Activated CD8-positive, alpha-beta memory T cell treated with anti-CD3 and anti-CD28 coated beads for 36 hours (primary cell): ENCODE measurements at regions not wholly inside any gene's neighbourhood (a gene's known extent, or its start where the extent isn't known, plus 50 kb on each side); places are given as distances from the start of the nearest gene placed in this dataset.
"Not testable (repeated sequence)": the region's sequence is repeated elsewhere in the genome, so short reads cannot be mapped to it uniquely, and the experiment has no call there.

Source experiments
- CTCF ChIA-PET: fragments of 350-600 bp; sonication (Branson Sonifier 250); formaldehyde crosslinking; loops from one replicate; lab custom pipeline; 2021; ENCODE audit warnings: antibody characterized with exemption; lab: Charles Lee
- POLR2A ChIA-PET: fragments of 350-600 bp; sonication (Branson Sonifier 250); formaldehyde crosslinking; loops from one replicate; lab custom pipeline; 2021; ENCODE audit warnings: antibody characterized with exemption; lab: Charles Lee

DNA sequence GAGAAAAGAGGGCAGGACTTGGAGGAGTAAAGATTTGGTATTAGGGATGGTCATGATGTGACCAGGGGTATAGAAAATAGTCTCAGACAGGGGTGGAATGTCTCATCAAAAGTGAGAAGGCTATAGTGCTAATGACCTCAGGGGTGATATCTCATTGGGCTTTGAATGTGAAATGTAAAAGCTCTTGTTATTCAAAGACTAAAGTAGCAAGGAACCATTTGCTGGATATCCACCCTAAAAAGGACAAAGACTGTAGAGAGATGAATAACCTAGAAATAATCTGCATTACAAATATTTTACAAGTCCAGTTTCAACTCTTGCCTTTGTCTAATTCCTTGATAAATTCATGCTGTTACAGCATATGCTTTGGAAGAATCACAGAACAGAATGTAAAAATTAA, 224.4 kb downstream of the ICOS start:
- ChIA-PET CTCF (interaction anchor here (1.0 kb wide), 1 partner anchor 17 kb away, joined by 4 read pairs; no protein-coding TSS in a partner anchor), POLR2A (no interaction called here)

DNA sequence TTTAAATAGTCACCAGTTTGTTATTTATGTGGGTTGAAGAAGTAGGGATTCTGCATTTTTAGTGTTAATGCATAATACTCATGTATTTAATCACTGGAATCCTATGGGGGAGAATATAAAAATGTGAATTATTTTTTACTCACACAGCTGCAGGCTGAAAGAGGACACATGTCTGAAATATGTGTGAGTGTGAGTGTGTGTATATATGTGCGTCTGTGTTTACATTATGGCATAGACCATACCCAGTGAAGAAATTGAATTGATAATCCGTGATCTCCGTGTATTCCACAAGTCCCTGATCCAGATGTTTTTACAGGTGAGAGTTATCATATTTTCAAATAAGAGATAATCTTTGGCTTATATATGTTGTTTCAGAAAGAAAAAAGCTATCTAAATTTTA, 225.3 kb downstream of the ICOS start:
- ChIA-PET POLR2A (no interaction called here), CTCF (interaction anchor here (1.1 kb wide), 1 partner anchor 24 kb away, joined by 3 read pairs; no protein-coding TSS in a partner anchor)

DNA sequence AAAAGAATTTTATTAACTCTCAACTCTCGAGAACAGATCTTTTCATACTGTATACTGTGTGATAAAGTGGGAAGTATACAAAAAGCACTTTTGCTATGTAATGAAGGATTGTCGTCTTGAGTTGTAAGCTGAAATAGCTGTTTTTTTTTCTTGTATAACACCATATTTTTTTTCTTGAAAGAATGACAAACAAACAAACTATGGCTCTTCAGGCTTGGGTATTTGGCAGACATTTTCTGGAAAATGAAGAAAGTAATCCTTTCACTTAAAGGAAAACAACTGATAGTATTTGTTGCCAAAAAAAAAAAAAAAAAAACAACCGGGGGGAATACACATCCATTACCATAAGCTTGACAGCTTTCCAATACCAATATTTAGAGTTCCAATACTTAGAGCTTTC, 230.4 kb downstream of the ICOS start:
- ChIA-PET POLR2A (no interaction called here), CTCF (interaction anchor here (0.7 to 1.1 kb wide), 2 partner anchors 14 to 95 kb away, joined by 3 to 4 read pairs; no protein-coding TSS in a partner anchor)

DNA sequence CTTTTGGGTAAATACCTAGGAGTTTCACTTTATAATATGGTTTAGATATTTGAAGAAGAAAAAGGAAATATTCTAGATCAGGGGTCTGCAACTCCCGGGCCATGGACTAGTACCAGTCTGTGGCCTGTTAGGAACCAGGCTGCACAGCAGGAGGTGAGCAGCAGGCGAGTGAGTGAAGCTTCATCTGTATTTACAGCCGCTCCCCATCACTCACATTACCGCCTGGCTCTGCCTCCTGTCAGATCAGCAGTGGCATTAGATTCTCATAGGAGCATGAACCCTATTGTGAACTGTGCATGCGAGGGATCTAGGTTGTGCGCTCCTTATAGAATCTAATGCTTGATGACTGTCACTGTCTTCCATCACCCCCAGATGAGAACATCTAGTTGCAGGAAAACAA, 231.1 kb downstream of the ICOS start:
- POLR2A ChIA-PET: not testable (repeated sequence)
- CTCF ChIA-PET: interaction anchor here (0.6 to 1.1 kb wide), 3 partner anchors 13 to 1217 kb away, joined by 3 to 4 read pairs (median 3); no protein-coding TSS in a partner anchor

DNA sequence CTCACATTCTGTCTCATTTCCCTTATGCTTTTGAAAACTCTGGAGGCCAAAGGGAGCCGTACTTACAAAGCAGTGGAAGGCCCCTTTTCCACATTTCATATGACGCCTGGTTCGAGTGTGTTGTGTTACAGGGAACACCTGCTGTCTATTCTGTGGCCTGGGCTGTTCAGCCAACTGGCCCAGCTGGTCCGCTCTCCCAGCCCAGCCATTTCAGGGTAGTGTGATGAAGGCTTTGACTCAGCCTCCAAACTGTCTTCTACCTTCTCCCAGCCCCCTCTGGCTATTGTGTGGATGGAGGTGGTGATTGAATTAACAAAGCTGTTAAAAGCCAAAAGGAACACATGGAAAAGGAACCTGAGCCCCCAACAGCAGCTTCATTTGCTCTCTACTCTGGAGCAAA, 233.8 kb downstream of the ICOS start:
- ChIA-PET POLR2A (no interaction called here), CTCF (no interaction called here)

DNA sequence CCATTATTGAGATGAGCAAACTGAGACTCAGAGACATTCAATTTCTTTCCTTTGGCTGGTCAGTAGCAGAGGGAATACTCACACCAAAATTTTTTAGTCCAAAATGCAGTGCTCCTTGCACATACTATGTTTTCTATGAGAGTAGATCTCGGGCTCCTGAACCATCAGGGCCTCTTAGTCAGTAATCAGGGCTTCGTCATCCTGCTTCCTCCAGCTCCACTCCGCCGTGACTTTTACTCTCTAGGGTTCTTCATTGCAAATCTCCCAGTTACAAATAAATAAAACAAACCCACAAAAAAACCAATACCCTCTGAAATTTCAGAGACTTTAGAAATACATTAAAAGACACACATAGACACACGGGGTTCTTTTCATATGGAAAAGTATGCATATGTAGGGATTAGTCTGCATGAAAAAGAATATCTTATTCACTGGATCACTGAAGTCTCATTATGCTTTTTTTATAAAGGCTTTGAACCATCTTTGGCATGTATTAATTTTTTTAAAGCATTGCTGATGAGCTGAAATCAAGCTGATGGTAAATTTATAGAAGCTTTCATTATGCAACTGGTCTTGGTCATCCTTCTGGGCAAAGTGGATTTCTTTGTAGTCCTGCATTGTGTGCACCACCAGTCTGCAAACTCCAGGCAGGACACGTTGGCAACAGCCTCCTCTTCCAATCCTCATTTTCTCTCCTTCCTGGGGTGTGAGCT, 235.0 kb downstream of the ICOS start:
- ChIA-PET CTCF (no interaction called here), POLR2A (no interaction called here)

DNA sequence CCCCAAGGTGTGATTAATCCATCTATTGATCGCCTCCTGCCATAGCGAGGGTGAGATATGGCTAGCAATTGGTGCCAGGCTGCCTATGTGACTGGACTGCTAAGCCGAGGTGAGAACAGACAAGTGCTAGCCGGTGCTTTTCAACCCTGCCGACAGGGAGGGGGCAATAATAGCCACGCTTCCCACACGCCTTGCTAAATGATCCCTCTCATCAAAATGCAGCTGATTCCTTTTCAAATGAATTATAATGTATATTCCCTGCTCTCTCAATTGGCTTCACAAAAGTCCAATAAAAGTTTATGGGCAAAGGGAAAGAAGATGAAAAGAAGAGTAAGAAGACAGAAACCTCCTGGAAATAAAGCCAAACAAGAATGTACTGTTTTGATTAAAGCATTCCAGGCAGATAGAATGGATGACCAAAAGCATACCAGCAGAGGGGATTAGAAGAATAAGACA, 235.6 kb downstream of the ICOS start:
- ChIA-PET CTCF (no interaction called here), POLR2A (no interaction called here)

DNA sequence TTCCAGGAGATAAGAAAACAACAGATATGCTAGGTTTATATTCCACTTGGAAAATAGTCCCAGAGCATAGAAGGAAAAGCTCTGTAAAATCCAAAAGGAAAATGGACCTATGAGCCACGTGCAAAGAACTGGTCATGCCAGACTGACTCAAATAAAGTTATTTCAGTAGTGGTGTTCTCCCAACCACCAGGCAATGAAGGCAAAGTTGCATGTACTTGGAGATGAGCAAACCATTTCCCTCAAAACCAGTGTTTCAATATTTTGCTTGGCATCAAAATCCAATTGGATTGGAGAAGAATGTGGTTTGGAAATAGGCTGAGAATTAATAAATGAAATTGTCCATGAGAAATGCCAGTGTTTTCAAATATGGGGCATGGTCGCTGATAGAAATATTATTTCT, 237.5 kb downstream of the ICOS start:
- POLR2A ChIA-PET: no interaction called here
- CTCF ChIA-PET: no interaction called here

DNA sequence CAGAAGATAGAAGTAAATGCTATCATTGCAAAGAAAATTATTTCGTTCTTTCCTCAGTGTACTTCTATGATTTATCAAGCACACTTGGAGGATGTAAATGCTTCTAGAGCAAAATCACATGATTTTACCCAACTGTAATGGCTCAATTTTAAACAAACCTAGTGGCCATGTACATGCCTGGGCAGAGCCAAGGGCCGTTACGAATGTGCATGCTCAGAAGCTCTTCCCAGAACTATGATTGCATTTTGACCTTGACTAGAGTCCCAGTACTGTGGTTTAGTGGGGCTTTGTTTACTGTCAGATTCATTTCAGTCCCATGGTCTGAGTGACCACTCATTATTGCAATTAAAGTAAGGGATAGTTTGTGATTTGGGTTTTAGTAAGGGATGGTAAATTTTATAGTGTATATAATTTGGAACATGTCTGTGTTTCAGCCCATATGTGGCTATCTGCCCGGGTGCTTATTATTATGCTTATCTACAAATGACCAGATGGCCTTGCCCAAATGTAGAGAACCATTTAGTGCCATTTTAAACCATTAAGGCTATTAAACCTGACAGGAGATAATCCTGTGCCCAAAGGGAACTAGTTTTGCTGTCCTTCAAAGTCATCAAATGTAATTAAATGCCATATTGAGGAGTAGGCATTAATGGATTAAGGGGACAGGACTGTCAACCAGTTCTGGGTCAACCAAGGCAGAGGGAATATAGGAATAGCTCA, 239.1 kb downstream of the ICOS start:
- ChIA-PET CTCF (interaction anchor here (4.2 kb wide), 1 partner anchor 104 kb away, joined by 28 read pairs; no protein-coding TSS in a partner anchor), POLR2A (no interaction called here)

DNA sequence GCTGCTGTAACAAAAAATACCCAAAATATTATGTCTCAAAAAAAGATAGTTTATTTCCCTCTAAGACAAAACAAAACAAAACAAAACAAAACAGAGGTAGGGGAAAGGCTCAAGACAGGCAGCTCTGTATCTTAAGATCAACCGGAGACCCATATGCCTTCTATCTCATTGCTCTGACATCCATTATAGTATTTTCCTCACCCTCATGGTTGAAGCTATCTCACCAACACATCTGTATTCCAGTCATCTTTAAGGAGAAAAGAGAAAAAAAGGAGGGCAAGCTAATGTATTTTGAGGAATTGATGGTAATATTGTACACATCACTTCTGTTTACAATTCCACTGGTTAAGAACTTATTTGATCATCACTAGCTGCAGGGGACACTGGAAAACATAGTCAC, 239.7 kb downstream of the ICOS start:
- CTCF ChIA-PET: interaction anchor here (2.2 to 4.2 kb wide), 3 partner anchors 32 to 104 kb away, joined by 11 to 28 read pairs (median 15); no protein-coding TSS in a partner anchor
- POLR2A ChIA-PET: no interaction called here

DNA sequence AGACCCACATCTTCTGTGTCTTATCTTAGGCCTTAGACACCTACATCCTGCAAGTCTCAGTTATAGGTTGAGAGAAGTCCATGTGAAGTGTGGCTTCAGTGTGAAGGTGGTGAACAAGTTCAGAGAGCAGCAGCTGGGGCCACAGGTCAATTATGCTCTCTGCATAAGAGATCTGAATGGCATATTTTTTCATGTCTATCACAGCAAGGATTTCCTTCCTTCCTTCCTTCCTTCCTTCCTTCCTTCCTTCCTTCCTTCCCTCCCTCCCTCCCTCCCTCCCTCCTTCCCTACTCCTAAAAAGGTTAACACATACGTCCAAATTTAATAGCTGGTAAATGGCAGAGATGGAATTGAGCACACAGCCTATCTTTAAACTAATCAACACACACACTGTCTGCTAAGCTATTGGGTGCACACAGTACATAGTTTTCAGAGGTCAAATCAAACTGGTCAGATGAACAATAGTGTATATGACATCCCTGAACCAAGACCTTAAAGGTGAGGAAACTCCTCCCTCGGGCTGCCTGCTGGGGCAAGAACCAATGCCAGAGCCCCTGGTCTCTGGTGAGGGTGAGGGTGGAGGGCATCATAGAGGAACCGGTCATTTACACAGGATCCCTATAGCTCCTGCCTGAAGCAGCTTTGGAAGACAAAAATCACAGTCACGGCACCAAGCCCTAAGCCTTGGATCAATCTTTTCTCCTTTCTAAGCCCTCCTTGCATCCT, 240.9 kb downstream of the ICOS start:
- CTCF ChIA-PET: interaction anchor here (0.6 to 4.2 kb wide), 25 partner anchors 11 to 1747 kb away, joined by 3 to 28 read pairs (median 4); no protein-coding TSS in a partner anchor
- POLR2A ChIA-PET: no interaction called here

DNA sequence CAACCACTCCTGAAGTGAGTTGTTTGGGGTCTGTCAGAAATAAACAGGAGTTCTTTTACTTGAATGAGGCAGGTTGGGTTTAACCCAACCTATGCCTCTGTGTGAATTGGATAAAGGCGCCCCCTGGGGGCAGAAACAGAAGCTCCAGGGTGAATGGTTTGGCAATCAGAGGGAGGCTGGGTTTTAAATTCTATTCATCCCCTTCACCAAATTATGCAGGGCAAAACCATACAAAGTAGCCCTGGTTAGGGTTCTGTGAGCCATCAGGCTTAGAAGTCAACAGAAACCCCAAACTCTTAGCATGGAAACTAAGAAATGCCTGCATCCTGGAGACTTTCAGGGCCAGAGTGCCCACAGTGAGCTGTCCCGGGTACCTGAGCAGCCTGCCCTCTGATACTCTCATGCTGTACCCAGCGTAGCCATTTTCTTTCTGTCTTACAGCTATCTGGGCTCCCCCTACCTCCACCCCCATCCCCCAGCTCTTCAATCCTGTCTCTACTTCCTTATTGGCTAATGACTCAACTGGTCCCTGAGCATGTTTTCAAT, 241.5 kb downstream of the ICOS start:
- CTCF ChIA-PET: interaction anchor here (0.6 to 4.2 kb wide), 26 partner anchors 10 to 1747 kb away, joined by 3 to 28 read pairs (median 4); no protein-coding TSS in a partner anchor
- POLR2A ChIA-PET: no interaction called here

DNA sequence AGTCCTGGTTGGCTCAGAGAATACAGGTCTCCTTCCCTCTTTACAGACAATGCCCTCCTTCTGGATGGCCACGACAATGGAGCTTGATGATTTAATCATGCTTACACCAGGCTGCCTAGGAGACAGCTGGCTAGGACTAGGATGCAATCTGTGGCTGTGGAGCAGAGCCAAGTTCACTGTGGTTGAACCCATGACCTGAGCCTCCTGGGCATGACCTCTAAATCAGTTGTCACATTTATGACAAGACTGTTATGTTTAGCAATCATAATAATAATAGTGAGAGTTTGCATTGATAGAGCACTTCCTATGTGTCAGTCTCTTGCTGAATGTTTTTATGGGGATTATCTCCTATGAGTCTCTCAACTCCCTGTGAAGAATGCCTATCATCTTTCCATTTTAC, 244.1 kb downstream of the ICOS start:
- ChIA-PET POLR2A (no interaction called here), CTCF (interaction anchor here (0.5 to 1.4 kb wide), 2 partner anchors 13 to 36 kb away, joined by 3 to 6 read pairs; no protein-coding TSS in a partner anchor)

DNA sequence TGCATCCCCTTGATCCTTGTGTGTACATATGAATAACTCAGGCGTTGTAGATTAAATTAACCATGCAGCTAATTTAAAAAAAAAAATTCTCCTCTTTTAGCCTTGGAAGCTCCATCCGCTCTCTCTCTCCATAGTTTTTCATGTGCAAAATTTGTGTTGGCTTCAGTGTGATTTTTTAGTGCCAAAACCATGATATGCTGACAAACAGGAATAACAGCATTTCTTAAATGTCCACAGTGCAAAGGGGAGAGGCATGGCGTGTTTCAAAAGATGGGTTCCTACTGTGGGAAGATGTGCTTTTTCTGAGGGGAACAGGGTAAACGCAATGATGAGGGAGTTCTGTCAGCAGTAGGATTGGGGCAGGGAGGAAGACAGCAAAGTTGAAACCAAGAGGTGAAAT, 247.0 kb downstream of the ICOS start:
- ChIA-PET POLR2A (no interaction called here), CTCF (no interaction called here)

DNA sequence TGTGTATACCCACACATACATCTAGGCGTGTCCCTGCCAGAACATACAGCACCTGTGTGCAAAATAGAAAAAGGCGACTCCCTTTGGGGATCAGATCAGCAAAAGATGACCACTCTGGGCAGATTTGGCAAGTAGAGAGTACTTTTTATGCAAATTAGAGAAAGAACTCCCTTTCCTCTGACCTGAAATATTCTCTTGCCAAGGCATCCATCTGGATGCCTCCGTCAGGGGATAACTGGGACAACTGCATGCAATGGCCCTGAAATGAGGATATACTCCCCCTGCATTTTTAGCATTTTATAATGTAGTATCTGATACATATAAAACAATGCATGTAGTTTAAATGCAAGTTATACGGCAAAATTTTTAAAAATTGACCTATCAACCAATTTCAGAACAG, 247.7 kb downstream of the ICOS start:
- ChIA-PET CTCF (no interaction called here), POLR2A (no interaction called here)

DNA sequence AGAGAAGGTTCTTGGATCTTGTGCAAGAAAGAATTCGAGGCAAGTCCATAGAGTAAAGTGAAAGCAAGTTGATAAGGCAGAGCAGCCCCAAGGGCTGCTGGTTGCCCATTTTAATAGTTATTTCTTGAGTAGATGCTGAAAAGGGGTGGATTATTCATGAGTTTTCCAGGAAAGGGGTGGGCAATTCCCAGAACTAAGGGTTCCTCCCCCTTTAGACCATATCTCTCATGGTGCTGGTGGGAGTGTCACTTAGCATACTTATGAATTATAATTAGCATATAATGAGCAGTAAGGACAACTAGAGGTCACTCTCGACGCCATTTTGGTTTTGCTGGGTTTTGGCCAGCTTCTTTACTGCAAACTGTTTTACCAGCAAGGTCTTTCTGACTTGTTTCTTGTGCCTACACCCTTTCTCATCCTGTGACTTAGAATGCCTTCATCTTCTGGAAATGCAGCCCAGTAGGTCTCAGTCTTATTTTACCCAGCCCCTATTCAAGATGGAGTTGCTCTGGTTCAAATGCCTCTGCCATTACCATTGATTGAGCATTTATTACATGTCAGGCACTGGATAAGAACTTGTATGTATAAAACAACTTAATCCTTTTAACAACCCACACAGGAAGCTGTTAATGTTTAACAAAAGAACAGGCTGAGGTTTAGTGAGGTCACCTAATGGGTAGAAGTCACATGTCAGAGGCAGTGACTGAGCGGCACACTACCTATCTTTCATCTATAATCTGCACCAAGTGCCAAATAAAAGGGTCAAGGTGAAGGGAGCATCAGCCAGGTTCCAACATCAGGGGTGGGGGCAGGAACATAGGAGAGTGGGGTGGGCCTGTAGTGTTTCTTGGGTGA, 250.9 kb downstream of the ICOS start:
- ChIA-PET POLR2A (no interaction called here), CTCF (interaction anchor here (1.5 kb wide), 1 partner anchor 10 kb away, joined by 4 read pairs; no protein-coding TSS in a partner anchor)

DNA sequence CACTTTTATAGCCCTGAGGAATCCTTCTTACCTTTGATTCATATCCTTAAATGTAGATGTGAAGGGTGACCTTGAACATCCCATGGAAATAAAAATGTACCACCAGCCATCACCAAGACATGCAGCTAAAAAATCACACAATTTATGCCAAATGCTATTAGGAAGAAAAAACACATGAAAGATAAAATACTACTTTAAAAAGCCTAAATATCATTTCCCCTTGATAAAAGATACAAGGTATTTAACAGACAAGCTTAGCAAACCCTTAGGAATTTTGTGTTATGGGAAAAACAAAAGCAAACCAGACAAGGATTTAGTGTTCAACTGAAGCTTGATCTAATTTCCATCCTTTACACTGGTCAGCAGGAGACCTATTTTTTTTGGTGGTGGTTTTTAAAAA, 255.0 kb downstream of the ICOS start:
- ChIA-PET POLR2A (no interaction called here), CTCF (interaction anchor here (0.6 to 1.9 kb wide), 3 partner anchors 9 to 46 kb away, joined by 3 to 4 read pairs (median 4); no protein-coding TSS in a partner anchor)

DNA sequence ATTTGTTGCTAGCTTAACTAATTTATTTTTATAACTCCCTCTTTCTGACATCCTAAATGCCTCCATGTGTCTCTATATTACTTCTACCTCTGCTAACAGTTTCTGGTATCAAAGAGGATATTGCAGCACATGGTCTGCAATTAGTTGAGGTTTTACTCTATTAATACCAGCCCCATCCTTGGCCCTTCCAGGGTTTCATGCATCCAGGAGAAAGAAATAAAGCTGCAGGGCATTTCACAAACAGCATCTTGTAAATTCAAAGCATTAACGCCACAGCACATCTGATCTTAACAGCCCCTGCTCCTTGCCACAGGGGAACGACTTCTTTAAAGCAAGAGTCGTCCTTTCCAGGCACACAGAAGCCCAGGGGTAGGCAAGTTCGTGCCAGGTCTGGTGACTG, 258.9 kb downstream of the ICOS start:
- CTCF ChIA-PET: no interaction called here
- POLR2A ChIA-PET: no interaction called here
